ENCODE measurements at regions not wholly inside any gene's neighbourhood (a gene's known extent, or its start where the extent isn't known, plus 50 kb on each side); places are given as distances from the start of the nearest gene placed in this dataset.

- TF ChIP-seq CTCF (IDR thresholded peaks at IDR 0.05) (no peak), POLR2A (IDR thresholded peaks at IDR 0.05) (no peak)
- H3K4me1 ChIP-seq = no peaks in the 10 kb centered on the region
- H3K27ac ChIP-seq = no peak overlapping the region
- H3K27me3 ChIP-seq = no peaks in the 10 kb centered on the region
- intact Hi-C loops (cut with DNase I) = no loop called here
- no peak for DNase-seq
- H3K9me3 ChIP-seq = no peaks in the 10 kb centered on the region
- H3K36me3 ChIP-seq = no peaks in the 10 kb centered on the region
- H3K4me3 ChIP-seq = no peak overlapping the region
These were observed 758.8 kb downstream of the STIM2 start for GRCh38 chr4:27619435-27619834.

- no peak for DNase-seq
- Histone ChIP-seq H3K27ac (no peak overlapping the region), H3K36me3 (no peaks in the 10 kb centered on the region), H3K9me3 (no peaks in the 10 kb centered on the region), H3K27me3 (no peaks in the 10 kb centered on the region), H3K4me1 (no peaks in the 10 kb centered on the region), H3K4me3 (no peak overlapping the region)
- no peak for TF ChIP-seq CTCF (IDR thresholded peaks at IDR 0.05)
- no peak for TF ChIP-seq POLR2A (IDR thresholded peaks at IDR 0.05)
- intact Hi-C loops (cut with DNase I) = no loop called here
These were observed 760.2 kb downstream of the STIM2 start for GRCh38 chr4:27620886-27621285.

GRCh38 chr4:27624749-27625148, 764.1 kb downstream of the STIM2 start:
- H3K36me3 ChIP-seq = no peaks in the 10 kb centered on the region
- TF ChIP-seq CTCF (IDR thresholded peaks at IDR 0.05) (no peak), POLR2A (IDR thresholded peaks at IDR 0.05) (no peak)
- H3K27me3 ChIP-seq = no peaks in the 10 kb centered on the region
- no peaks in the 10 kb centered on the region for H3K4me1 ChIP-seq
- intact Hi-C loops (cut with DNase I) = no loop called here
- H3K9me3 ChIP-seq = no peaks in the 10 kb centered on the region
- no peak overlapping the region for H3K27ac ChIP-seq
- no peak overlapping the region for H3K4me3 ChIP-seq
- no peak for DNase-seq

- no peaks in the 10 kb centered on the region for H3K36me3 ChIP-seq
- DNase-seq = no peak
- H3K4me3 ChIP-seq = no peak overlapping the region
- no peak overlapping the region for H3K27ac ChIP-seq
- no peaks in the 10 kb centered on the region for H3K27me3 ChIP-seq
- 72 to 78% methylated on average over 4 of the region's 4 CpGs for WGBS, 2 donors
- no peak for TF ChIP-seq CTCF (IDR thresholded peaks at IDR 0.05)
- TF ChIP-seq POLR2A (IDR thresholded peaks at IDR 0.05) = no peak
- intact Hi-C loops (cut with DNase I) = no loop called here
- no peaks in the 10 kb centered on the region for H3K4me1 ChIP-seq
- H3K9me3 ChIP-seq = no peaks in the 10 kb centered on the region
These were observed 768.0 kb downstream of the STIM2 start for GRCh38 chr4:27628609-27629008.

GRCh38 chr4:27629532-27630225, 769.0 kb downstream of the STIM2 start:
- no peaks in the 10 kb centered on the region for H3K9me3 ChIP-seq
- no peaks in the 10 kb centered on the region for H3K4me1 ChIP-seq
- 45 to 61% methylated on average over 7 of the region's 7 CpGs for WGBS, 2 donors
- TF ChIP-seq CTCF (IDR thresholded peaks at IDR 0.05) (no peak), POLR2A (IDR thresholded peaks at IDR 0.05) (no peak)
- no peak overlapping the region for H3K27ac ChIP-seq
- H3K27me3 ChIP-seq = no peaks in the 10 kb centered on the region
- DNase-seq = no peak
- H3K4me3 ChIP-seq = no peak overlapping the region
- H3K36me3 ChIP-seq = no peaks in the 10 kb centered on the region
- intact Hi-C loops (cut with DNase I) = no loop called here
